H1 (cell line): ENCODE measurements at regions not wholly inside any gene's neighbourhood (a gene's known extent, or its start where the extent isn't known, plus 50 kb on each side); places are given as distances from the start of the nearest gene placed in this dataset.

Experiments used
- CTCF ChIA-PET: fragments of 300-600 bp; sonication (Branson Sonifier 250); formaldehyde crosslinking; loops from one replicate; lab custom pipeline; 2021; ENCODE audit not compliant: partially characterized antibody; lab: Charles Lee
- POLR2A ChIA-PET: fragments of 300-600 bp; sonication (Branson Sonifier 250); formaldehyde crosslinking; loops from one replicate; lab custom pipeline; 2021; ENCODE audit warnings: inconsistent platforms; ENCODE audit not compliant: partially characterized antibody; lab: Charles Lee
- DNase-seq, 2 experiments: peaks; one replicate each; pipeline versions ENCODE4 v3.0.0 to v3.0.0-alpha.2; 2010 to 2022; ENCODE audit warnings: low spot score in 2 of 2, low read depth in 1 of 2, mixed read lengths in 1 of 2
- FAIRE-seq: peaks from 2 replicates; lab custom pipeline; 2011; peaks lifted over from hg19 to GRCh38; lab: Jason Lieb, UNC
- H2AFZ ChIP-seq: 2 replicates; pipeline ENCODE4 v1.8.1; 2012; ENCODE audit warnings: low read length, inconsistent platforms
- H2AK5ac ChIP-seq: 2 replicates; pipeline ENCODE4 v1.6.1; 2013; ENCODE audit warnings: low read depth, low read length
- H2BK120ac ChIP-seq: replicated peaks from 2 replicates; pipeline ENCODE3; 2013; ENCODE audit warnings: low read depth, low read length, inconsistent platforms
- H2BK12ac ChIP-seq: 2 replicates; pipeline ENCODE4 v1.6.1; 2013; ENCODE audit warnings: low read depth, low read length
- H2BK15ac ChIP-seq: 2 replicates; pipeline ENCODE4 v1.6.1; 2013; ENCODE audit warnings: low read length
- H2BK20ac ChIP-seq: 2 replicates; pipeline ENCODE4 v1.6.1; 2013; ENCODE audit warnings: low read length
- H2BK5ac ChIP-seq: 2 replicates; pipeline ENCODE4 v1.6.1; 2013; ENCODE audit warnings: low read depth, low read length
- H3K14ac ChIP-seq: 2 replicates; pipeline ENCODE4 v1.6.1; 2013; ENCODE audit warnings: inconsistent platforms; ENCODE audit not compliant: insufficient read length
- H3K18ac ChIP-seq: 2 replicates; pipeline ENCODE4 v1.6.1; 2013; ENCODE audit warnings: low read length; ENCODE audit errors: extremely low read depth
- H3K23ac ChIP-seq: 2 replicates; pipeline ENCODE4 v1.6.1; 2013; ENCODE audit warnings: inconsistent platforms; ENCODE audit not compliant: insufficient read length
- H3K23me2 ChIP-seq: 2 replicates; pipeline ENCODE4 v1.6.1; 2013; ENCODE audit warnings: low read depth, low read length
- H3K27ac ChIP-seq: 2 replicates; pipeline ENCODE4 v1.6.1; 2011; ENCODE audit warnings: low read depth, low read length, inconsistent platforms
- H3K27me3 ChIP-seq, 4 experiments: replicated peaks in 1 of 4; 1 replicate in 1 of 4; 2 replicates in 3 of 4; pipeline versions ENCODE4 v1.6.1 to v1.8.1; 2011 to 2013; ENCODE audit warnings: low read length in 3 of 4, mild to moderate bottlenecking in 3 of 4, inconsistent platforms in 2 of 4, mixed read lengths in 2 of 4, moderate library complexity in 1 of 4; ENCODE audit not compliant: control insufficient read depth in 3 of 4, insufficient read depth in 3 of 4; ENCODE audit errors: extremely low read depth in 1 of 4
- H3K36me3 ChIP-seq, 4 experiments: 2 replicates each; pipeline versions ENCODE4 v1.6.1 to v1.8.1; 2011 to 2013; ENCODE audit warnings: mild to moderate bottlenecking in 4 of 4, low read length in 3 of 4, moderate library complexity in 2 of 4, control low read depth in 1 of 4, inconsistent platforms in 1 of 4; ENCODE audit not compliant: insufficient read depth in 4 of 4, control insufficient read depth in 2 of 4
- H3K4ac ChIP-seq: replicated peaks from 2 replicates; pipeline ENCODE3; 2013; ENCODE audit warnings: low read length, low read depth, mixed read lengths, inconsistent platforms; ENCODE audit not compliant: insufficient read length
- H3K4me1 ChIP-seq, 4 experiments: replicated peaks in 1 of 4; 1 replicate in 1 of 4; 2 replicates in 3 of 4; pipeline versions ENCODE4 v1.6.1 to v1.8.1; 2011 to 2013; ENCODE audit warnings: low read length in 3 of 4, inconsistent platforms in 2 of 4, mixed read lengths in 1 of 4; ENCODE audit not compliant: insufficient read depth in 4 of 4, control insufficient read depth in 3 of 4
- H3K4me2 ChIP-seq, 2 experiments: 2 replicates each; pipeline versions ENCODE4 v1.6.1 to v1.8.1; 2011 to 2013; ENCODE audit warnings: low read depth in 2 of 2, low read length in 2 of 2, control low read depth in 1 of 2, inconsistent platforms in 1 of 2, mild to moderate bottlenecking in 1 of 2; ENCODE audit not compliant: insufficient read depth in 1 of 2
- H3K4me3 ChIP-seq, 4 experiments: fragments of 200-600, 300-600 bp in 1 of 4; sonication (generic), shearing (Covaris generic), sonication (Bioruptor Twin) in 1 of 4; 2 replicates each; pipeline versions ENCODE4 v1.5.1 to v1.8.1; 2011 to 2016; ENCODE audit warnings: low read length in 4 of 4, low read depth in 3 of 4, control low read depth in 2 of 4, inconsistent platforms in 2 of 4, mild to moderate bottlenecking in 2 of 4, mixed read lengths in 1 of 4, moderate library complexity in 1 of 4; ENCODE audit not compliant: insufficient read depth in 2 of 4; ENCODE audit errors: extremely low read depth in 1 of 4
- H3K56ac ChIP-seq: replicated peaks from 2 replicates; pipeline ENCODE3; 2013; ENCODE audit warnings: low read depth, mild to moderate bottlenecking, mixed read lengths, low read length, inconsistent platforms; ENCODE audit not compliant: insufficient read length
- H3K79me1 ChIP-seq: 2 replicates; pipeline ENCODE4 v1.6.1; 2013; ENCODE audit warnings: low read depth, low read length, control low read depth
- H3K79me2 ChIP-seq, 2 experiments: 2 replicates each; pipeline versions ENCODE4 v1.6.1 to v1.8.1; 2012 to 2013; ENCODE audit warnings: low read length in 2 of 2, mild to moderate bottlenecking in 2 of 2, inconsistent platforms in 1 of 2; ENCODE audit not compliant: insufficient read depth in 2 of 2, control insufficient read depth in 1 of 2
- H3K9ac ChIP-seq, 4 experiments: replicated peaks in 1 of 4; 1 replicate in 1 of 4; 2 replicates in 3 of 4; pipeline versions ENCODE4 v1.6.1 to v1.8.1; 2011 to 2013; ENCODE audit warnings: low read depth in 3 of 4, low read length in 3 of 4, control low read depth in 2 of 4, mild to moderate bottlenecking in 2 of 4, moderate library complexity in 2 of 4, inconsistent platforms in 1 of 4; ENCODE audit errors: extremely low read depth in 1 of 4
- H3K9me3 ChIP-seq, 2 experiments: 2 replicates each; pipeline versions ENCODE4 v1.6.1 to v1.8.1; 2012 to 2013; ENCODE audit warnings: mild to moderate bottlenecking in 2 of 2, moderate library complexity in 2 of 2, control low read depth in 1 of 2, inconsistent platforms in 1 of 2, low read depth in 1 of 2, low read length in 1 of 2, mixed read lengths in 1 of 2; ENCODE audit not compliant: insufficient read depth in 2 of 2
- H4K20me1 ChIP-seq, 2 experiments: replicated peaks in 1 of 2; 2 replicates each; pipeline versions ENCODE3 to v1.8.1; 2011 to 2013; ENCODE audit warnings: inconsistent platforms in 2 of 2, low read length in 2 of 2, mild to moderate bottlenecking in 1 of 2; ENCODE audit not compliant: insufficient read depth in 2 of 2, control insufficient read depth in 1 of 2
- H4K5ac ChIP-seq: 2 replicates; pipeline ENCODE4 v1.6.1; 2013; ENCODE audit warnings: low read length, low read depth, mixed read lengths, inconsistent platforms; ENCODE audit not compliant: insufficient read length
- H4K8ac ChIP-seq: 2 replicates; pipeline ENCODE4 v1.8.0; 2013; ENCODE audit warnings: mild to moderate bottlenecking, moderate library complexity, low read length, inconsistent platforms; ENCODE audit not compliant: insufficient read depth; ENCODE audit errors: extremely low read depth
- H4K91ac ChIP-seq: replicated peaks from 2 replicates; pipeline ENCODE3; 2013; ENCODE audit warnings: low read length, mixed read lengths, inconsistent platforms; ENCODE audit not compliant: insufficient read length
- TBP ChIP-seq: IDR thresholded peaks from 2 replicates; pipeline ENCODE4 v1.6.1; 2011; ENCODE audit warnings: low read depth, low read length, improper control_type of control experiment
- WGBS, 2 experiments: shearing (Covaris generic) in 1 of 2; methylation state at CpG; one replicate each; pipeline versions ENCODE4 v1.1.6 to v1.1.7; 2013 to 2015; ENCODE audit warnings: low lambda C conversion rate in 2 of 2, mixed read lengths in 2 of 2, inconsistent platforms in 1 of 2, low coverage in 1 of 2, missing lambda C conversion rate in 1 of 2; ENCODE audit not compliant: insufficient replicate concordance in 2 of 2, insufficient coverage in 1 of 2, insufficient read length in 1 of 2; ENCODE audit errors: extremely low coverage in 1 of 2, missing lambda C conversion rate in 1 of 2; 5-methylcytosine and 5-hydroxymethylcytosine counted together

GRCh38 chr3:182644013-182644412, 149.3 kb upstream of the ATP11B start:
- Histone ChIP-seq H2BK5ac (no peak overlapping the region), H3K56ac (no peak overlapping the region), H3K4me1 (no peaks in the 10 kb centered on the region), H3K4me3 (no peak overlapping the region), H3K36me3 (no peaks in the 10 kb centered on the region), H3K14ac (no peak overlapping the region), H2BK15ac (no peak overlapping the region), H3K9me3 (no peaks in the 10 kb centered on the region), H3K79me2 (no peaks in the 10 kb centered on the region), H4K91ac (no peak overlapping the region), H3K4ac (no peak overlapping the region), H2AFZ (peak overlapping the region; percentile 91; the same call in 1 of the 2 replicates), H3K23ac (no peak overlapping the region), H2AK5ac (no peak overlapping the region), H3K18ac (no peak overlapping the region), H4K8ac (no peak overlapping the region), H3K4me2 (no peak overlapping the region), H2BK12ac (0 out of 2 replicates have a peak overlapping the region, but pooled peaks have one; percentile 13), H4K5ac (no peak overlapping the region), H3K23me2 (no peaks in the 10 kb centered on the region), H3K9ac (no peak overlapping the region), H2BK20ac (no peak overlapping the region), H4K20me1 (no peaks in the 10 kb centered on the region), H3K27ac (no peak overlapping the region), H2BK120ac (no peak overlapping the region)
- WGBS, 2 experiments = 90% methylated on average over 3 of the region's 3 CpGs; no CpG with 5 or more reads in 1 of the 2 experiments
- FAIRE-seq = no peak
- CTCF ChIA-PET = interaction anchor here (0.7 to 1.6 kb wide), 4 partner anchors 19 to 942 kb away, joined by 3 to 5 read pairs (median 3); no protein-coding TSS in a partner anchor
- POLR2A ChIA-PET = interaction anchor here (1.3 kb wide), 1 partner anchor 39 kb away, joined by 4 read pairs; no protein-coding TSS in a partner anchor
- DNase-seq = no peak
- TF ChIP-seq TBP = no peak
- TF ChIP-seq, all 59 proteins: peak for 0
- H3K27me3 ChIP-seq = no peaks in the 10 kb centered on the region
- no peaks in the 10 kb centered on the region for H3K79me1 ChIP-seq
